ENCODE measurements at regions not wholly inside any gene's neighbourhood (a gene's known extent, or its start where the extent isn't known, plus 50 kb on each side); places are given as distances from the start of the nearest gene placed in this dataset.
A peak's percentile ranks its signal among the peaks of the same experiment; 100 is the strongest.

DNA sequence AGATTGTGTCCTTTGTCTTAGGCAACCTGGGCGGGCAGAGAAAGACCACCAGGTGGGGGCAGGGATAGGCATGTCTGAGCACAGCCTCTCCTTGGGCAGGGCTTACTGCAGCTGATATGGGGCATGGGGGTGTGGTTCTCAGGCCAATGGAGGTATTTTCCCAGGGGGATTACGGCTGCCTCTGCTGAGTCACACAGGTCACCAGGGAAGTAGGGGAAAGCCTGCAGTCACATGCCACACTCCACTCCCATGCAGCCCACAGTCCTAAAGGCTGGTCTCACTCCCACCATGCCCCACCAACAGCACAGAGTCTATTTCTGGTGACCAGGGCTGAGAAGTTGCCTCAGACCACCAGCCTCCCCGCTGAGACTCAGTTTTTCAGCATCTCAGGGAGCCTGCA, 466.4 kb downstream of the DIPK2A start:
- TF ChIP-seq POLR2A (IDR thresholded peaks at IDR 0.05; ENCODE audit: low read depth, low read length): no peak
- no peak for TF ChIP-seq POLR2AphosphoS5 (IDR thresholded peaks at IDR 0.05; ENCODE audit: low read depth, low read length)
- peak; percentile 74 for FAIRE-seq
- DNase-seq (ENCODE audit: insufficient read length): no peak

DNA sequence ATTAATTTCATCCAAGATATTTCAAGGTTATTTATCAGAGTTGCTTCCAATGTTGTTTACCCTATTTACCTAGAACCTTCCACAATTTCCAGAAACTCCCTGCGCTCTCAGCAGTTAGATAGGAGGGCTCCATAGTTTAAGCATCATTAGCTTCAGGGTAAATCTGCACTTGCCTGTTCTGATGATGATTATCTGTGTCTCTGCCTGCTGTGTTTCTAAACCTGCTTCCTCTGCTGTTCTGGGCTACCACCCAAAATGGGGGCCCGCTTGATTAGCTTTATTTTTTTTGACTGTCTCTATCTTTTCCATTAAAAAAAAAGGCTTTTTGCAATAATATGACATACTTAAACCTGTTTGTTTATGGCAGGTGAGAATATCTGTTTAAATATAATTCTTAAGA, 472.4 kb downstream of the DIPK2A start:
- no peak for TF ChIP-seq POLR2A (IDR thresholded peaks at IDR 0.05; ENCODE audit: low read depth, low read length)
- no peak for TF ChIP-seq TAF1 (IDR thresholded peaks at IDR 0.05; ENCODE audit: borderline replicate concordance, low read depth, low read length)
- no peak for TF ChIP-seq POLR2AphosphoS5 (IDR thresholded peaks at IDR 0.05; ENCODE audit: low read depth, low read length)
- no peak for FAIRE-seq
- DNase-seq (ENCODE audit: insufficient read length): no peak

DNA sequence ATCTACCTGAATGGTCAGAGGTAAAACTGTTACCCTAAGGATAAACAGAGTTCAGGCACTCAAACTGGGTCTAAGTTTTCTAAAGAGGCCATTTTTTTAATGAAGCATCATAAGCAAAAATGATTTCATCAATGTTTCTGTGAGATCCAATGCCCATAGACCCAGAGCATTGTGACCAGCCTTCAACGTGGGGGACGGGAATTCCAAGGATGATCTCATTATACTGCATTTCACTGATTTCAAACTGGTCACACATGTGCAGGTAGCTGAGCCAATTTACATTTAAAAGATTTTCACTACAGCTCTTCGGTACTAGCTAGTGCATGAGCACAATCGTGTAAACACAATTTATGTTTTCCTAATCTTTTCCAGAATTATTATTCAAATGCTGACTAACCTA, 472.9 kb downstream of the DIPK2A start:
- TF ChIP-seq POLR2AphosphoS5 (IDR thresholded peaks at IDR 0.05; ENCODE audit: low read depth, low read length) (no peak), TAF1 (IDR thresholded peaks at IDR 0.05; ENCODE audit: borderline replicate concordance, low read depth, low read length) (no peak), POLR2A (IDR thresholded peaks at IDR 0.05; ENCODE audit: low read depth, low read length) (no peak)
- FAIRE-seq: no peak

DNA sequence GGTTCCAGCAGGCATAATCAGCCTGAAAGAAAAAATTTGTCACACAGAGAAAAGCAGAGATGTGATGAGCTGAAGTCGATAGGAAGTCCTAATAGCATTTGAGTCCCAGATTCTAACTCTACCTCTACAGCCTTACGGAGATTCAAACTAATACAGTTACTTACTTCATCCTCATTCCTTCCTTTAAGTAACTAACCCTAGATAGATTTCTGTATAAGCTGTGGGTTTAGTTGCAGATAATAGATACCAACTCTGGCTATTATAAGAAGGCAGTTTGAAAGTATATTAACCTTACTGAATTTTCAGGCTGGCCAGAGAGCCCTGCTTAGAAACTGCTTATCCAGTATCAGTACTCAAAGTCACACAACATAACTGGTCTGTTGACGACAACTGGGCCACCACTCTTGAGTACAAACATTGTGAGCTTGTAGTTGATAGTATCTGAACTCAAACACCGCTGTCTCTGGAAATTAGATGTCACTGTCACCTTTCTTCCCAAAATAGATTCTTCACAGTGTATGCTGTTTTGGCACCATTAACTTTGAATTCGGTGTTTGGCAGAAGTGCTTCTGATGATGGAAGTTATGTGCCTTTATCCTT, 484.3 kb downstream of the DIPK2A start:
- FAIRE-seq: no peak
- no peak for TF ChIP-seq POLR2AphosphoS5 (IDR thresholded peaks at IDR 0.05; ENCODE audit: low read depth, low read length)
- no peak for TF ChIP-seq POLR2A (IDR thresholded peaks at IDR 0.05; ENCODE audit: low read depth, low read length)
- no peak for TF ChIP-seq TAF1 (IDR thresholded peaks at IDR 0.05; ENCODE audit: borderline replicate concordance, low read depth, low read length)
- no peak for DNase-seq (ENCODE audit: insufficient read length)

More for the DNA sequence above, 472.9 kb downstream of the DIPK2A start:
- DNase-seq (ENCODE audit: insufficient read length): no peak

DNA sequence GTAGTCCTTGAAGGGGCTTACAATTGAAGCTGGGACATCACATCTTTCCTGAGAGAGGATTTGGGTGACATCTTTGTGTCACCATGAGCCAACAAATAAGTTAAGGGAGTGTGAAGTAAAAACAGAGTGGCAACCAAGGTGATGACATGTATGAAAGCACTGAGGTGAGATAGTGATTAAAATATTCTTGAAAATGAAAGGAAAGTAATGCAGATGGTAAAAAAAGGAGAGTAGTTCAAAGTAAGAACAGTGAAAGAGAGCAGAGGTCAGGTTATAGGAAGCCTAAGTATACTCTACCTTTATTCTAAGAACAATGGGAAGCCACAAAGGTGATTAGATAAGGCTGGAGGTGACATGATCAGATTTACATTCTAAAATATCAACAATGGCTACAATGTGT, 486.1 kb downstream of the DIPK2A start:
- no peak for FAIRE-seq
- DNase-seq (ENCODE audit: insufficient read length): no peak
- TF ChIP-seq TAF1 (IDR thresholded peaks at IDR 0.05; ENCODE audit: borderline replicate concordance, low read depth, low read length): no peak
- no peak for TF ChIP-seq POLR2A (IDR thresholded peaks at IDR 0.05; ENCODE audit: low read depth, low read length)
- TF ChIP-seq POLR2AphosphoS5 (IDR thresholded peaks at IDR 0.05; ENCODE audit: low read depth, low read length): no peak

DNA sequence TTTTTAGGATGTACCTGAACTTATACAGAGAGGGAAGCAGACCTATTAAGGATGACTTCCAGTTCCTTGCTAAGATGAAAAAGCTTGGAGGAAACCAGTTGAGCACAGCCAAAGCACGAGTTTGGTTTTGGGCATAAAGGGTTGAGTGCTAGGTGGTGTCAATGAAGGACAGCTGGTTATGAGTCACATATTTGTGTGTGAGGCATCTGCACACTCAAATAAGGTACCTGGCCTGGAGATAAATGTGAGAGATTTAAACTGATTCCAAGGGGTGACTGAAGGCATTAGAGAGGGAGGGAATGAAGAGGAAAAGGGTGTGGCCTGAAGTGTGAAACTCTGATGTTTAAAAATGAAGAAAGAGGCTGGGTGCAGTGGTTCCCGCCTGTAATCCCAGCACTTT, 486.7 kb downstream of the DIPK2A start:
- FAIRE-seq: peak; percentile 5
- TF ChIP-seq TAF1 (IDR thresholded peaks at IDR 0.05; ENCODE audit: borderline replicate concordance, low read depth, low read length) (no peak), POLR2AphosphoS5 (IDR thresholded peaks at IDR 0.05; ENCODE audit: low read depth, low read length) (no peak), POLR2A (IDR thresholded peaks at IDR 0.05; ENCODE audit: low read depth, low read length) (no peak)
- DNase-seq (ENCODE audit: insufficient read length): no peak

DNA sequence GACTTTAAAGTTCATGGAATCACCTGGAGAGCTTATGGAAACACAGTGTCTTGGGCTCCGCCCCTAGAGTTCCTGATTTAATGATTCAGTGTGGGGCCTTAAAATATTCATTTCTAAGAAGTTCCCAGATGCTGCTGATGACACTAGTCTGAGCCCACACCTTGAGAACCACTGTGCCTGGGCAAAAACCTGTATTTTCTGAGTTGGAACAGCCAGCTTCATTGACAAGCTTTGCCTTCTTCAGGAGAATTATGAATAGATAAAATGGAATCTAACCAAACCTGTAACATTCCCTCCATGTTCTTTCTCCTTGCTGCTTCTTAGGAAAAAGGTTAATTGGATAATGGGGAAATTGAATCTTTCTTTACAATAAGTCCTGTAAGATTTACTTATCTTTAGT, 490.7 kb downstream of the DIPK2A start:
- no peak for FAIRE-seq
- TF ChIP-seq TAF1 (IDR thresholded peaks at IDR 0.05; ENCODE audit: borderline replicate concordance, low read depth, low read length) (no peak), POLR2A (IDR thresholded peaks at IDR 0.05; ENCODE audit: low read depth, low read length) (no peak), POLR2AphosphoS5 (IDR thresholded peaks at IDR 0.05; ENCODE audit: low read depth, low read length) (no peak)
- DNase-seq (ENCODE audit: insufficient read length): no peak

DNA sequence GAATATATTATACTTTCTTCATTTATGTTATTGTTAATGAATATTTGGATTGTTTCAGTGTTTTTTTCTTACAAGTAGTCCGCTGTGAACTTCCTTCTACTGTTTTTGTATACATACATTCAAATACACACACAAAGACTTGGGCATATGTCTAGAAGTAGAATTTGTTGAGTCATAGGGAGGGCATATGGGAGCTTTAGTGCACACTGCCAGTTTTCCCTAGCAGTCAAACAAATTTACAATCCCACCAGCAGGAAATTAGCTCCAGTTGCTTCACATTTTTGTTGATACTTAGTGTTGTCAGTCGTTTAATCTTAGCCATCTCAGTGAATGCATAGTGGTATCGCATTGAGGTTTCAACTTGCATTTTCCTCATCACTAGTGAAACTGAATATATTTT, 492.3 kb downstream of the DIPK2A start:
- no peak for DNase-seq (ENCODE audit: insufficient read length)
- no peak for TF ChIP-seq POLR2A (IDR thresholded peaks at IDR 0.05; ENCODE audit: low read depth, low read length)
- TF ChIP-seq TAF1 (IDR thresholded peaks at IDR 0.05; ENCODE audit: borderline replicate concordance, low read depth, low read length): no peak
- TF ChIP-seq POLR2AphosphoS5 (IDR thresholded peaks at IDR 0.05; ENCODE audit: low read depth, low read length): no peak

DNA sequence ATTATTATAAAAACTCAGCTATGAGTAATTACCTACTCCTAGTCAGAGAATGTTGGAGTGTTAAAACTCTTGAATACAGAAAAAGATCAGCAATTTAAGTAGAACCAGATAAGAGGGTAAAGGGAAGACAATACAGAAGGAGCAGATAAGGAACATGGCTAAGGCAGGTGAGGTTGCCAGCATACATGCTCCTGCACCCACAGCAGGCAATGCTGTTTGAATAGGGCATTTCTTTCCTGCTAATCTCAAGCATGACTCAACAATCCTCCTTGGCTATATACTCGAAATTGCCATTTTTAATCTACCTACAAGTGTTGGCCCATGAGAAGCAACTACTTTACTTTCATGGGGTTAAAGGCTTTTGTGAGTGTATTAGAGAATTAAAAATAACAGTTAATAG, 494.5 kb downstream of the DIPK2A start:
- FAIRE-seq: no peak
- no peak for DNase-seq (ENCODE audit: insufficient read length)
- TF ChIP-seq POLR2AphosphoS5 (IDR thresholded peaks at IDR 0.05; ENCODE audit: low read depth, low read length) (no peak), TAF1 (IDR thresholded peaks at IDR 0.05; ENCODE audit: borderline replicate concordance, low read depth, low read length) (no peak), POLR2A (IDR thresholded peaks at IDR 0.05; ENCODE audit: low read depth, low read length) (no peak)

More for the DNA sequence above, 492.3 kb downstream of the DIPK2A start:
- peak; percentile 56 for FAIRE-seq

DNA sequence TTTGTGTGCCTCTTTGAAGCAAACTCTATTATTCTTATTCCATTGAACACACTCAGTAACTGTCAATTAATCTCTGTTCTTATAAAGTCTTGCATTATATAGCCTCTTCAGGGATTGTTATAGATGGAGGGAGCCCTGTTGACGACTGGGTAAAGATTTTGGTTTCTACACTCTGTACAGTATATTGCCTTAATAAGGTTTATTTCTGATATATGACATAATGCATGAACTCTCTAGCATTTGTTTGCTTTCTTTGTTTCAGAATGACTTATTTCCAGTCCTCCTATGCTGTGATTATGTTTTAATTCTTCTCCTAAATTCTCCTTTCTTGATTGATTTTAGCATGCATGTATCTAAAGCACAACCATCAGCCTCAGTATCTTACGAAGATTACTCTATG, 494.9 kb downstream of the DIPK2A start:
- FAIRE-seq (no peak), DNase-seq (ENCODE audit: insufficient read length) (no peak)
- TF ChIP-seq POLR2AphosphoS5 (IDR thresholded peaks at IDR 0.05; ENCODE audit: low read depth, low read length): no peak
- TF ChIP-seq POLR2A (IDR thresholded peaks at IDR 0.05; ENCODE audit: low read depth, low read length): no peak
- no peak for TF ChIP-seq TAF1 (IDR thresholded peaks at IDR 0.05; ENCODE audit: borderline replicate concordance, low read depth, low read length)

DNA sequence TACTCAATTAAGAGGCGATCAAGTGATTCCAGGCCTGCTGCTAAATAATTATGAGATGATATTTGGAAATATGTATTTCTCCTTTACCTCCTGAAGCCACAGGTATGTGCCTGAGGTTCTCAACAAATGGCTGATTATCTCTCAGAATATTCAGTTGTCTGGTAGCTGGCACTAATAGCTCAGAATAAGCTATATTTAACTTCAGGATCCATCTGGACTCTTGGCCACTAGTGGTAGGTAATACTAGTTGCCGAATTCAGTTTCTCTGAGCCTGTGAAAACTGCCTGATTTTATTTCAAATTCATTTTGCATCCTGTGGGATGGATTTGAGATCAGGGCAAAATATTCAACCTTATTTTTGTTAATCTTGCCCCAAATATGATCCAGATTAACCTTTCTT, 499.0 kb downstream of the DIPK2A start:
- FAIRE-seq (no peak), DNase-seq (ENCODE audit: insufficient read length) (no peak)
- TF ChIP-seq POLR2AphosphoS5 (IDR thresholded peaks at IDR 0.05; ENCODE audit: low read depth, low read length) (no peak), POLR2A (IDR thresholded peaks at IDR 0.05; ENCODE audit: low read depth, low read length) (no peak), TAF1 (IDR thresholded peaks at IDR 0.05; ENCODE audit: borderline replicate concordance, low read depth, low read length) (no peak)

DNA sequence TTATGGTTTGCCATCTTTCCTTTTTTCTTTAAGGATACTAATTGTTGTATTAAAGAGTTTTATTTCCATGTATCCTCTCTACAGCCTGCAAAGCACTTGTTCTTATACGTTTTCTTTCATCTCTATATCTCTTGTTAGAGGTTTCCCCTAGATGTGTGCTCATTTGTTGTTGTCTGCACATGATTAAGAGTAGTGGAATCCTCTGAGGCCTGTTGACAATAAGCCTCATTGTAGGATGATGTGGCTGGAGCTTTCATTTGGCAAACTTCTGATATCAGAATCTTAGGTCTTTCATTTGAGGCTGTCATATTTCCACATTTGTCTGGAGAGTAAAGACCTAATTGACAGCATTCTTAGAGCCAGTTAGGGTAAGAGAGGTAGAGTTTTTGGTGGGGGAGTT, 506.0 kb downstream of the DIPK2A start:
- FAIRE-seq: no peak
- no peak for TF ChIP-seq POLR2A (IDR thresholded peaks at IDR 0.05; ENCODE audit: low read depth, low read length)
- no peak for TF ChIP-seq POLR2AphosphoS5 (IDR thresholded peaks at IDR 0.05; ENCODE audit: low read depth, low read length)
- TF ChIP-seq TAF1 (IDR thresholded peaks at IDR 0.05; ENCODE audit: borderline replicate concordance, low read depth, low read length): no peak

More for the DNA sequence above, 506.0 kb downstream of the DIPK2A start:
- DNase-seq (ENCODE audit: insufficient read length): no peak
